Osteoblast (primary cell): ENCODE measurements at regions not wholly inside any gene's neighbourhood (a gene's known extent, or its start where the extent isn't known, plus 50 kb on each side); places are given as distances from the start of the nearest gene placed in this dataset.

Source experiments
- DNase-seq: peaks from one replicate; pipeline ENCODE4 v3.0.0; 2011; ENCODE audit warnings: low spot score, mixed read lengths; ENCODE audit not compliant: insufficient read length; ENCODE audit errors: missing footprints
- H2AFZ ChIP-seq: 2 replicates; pipeline ENCODE4 v1.6.0; 2011; ENCODE audit warnings: mild to moderate bottlenecking, low read length
- H3K27ac ChIP-seq: 2 replicates; pipeline ENCODE4 v1.5.1; 2011; ENCODE audit warnings: mild to moderate bottlenecking, low read depth, low read length, moderate library complexity
- H3K27me3 ChIP-seq: 2 replicates; pipeline ENCODE4 v1.6.0; 2012; ENCODE audit warnings: mild to moderate bottlenecking, control low read depth, inconsistent platforms, low read length, moderate library complexity; ENCODE audit not compliant: insufficient read depth
- H3K36me3 ChIP-seq: 2 replicates; pipeline ENCODE4 v1.5.1; 2011; ENCODE audit warnings: mild to moderate bottlenecking, low read length, control low read depth, moderate library complexity; ENCODE audit not compliant: insufficient read depth
- H3K4me1 ChIP-seq: 2 replicates; pipeline ENCODE4 v1.5.1; 2011; ENCODE audit warnings: mild to moderate bottlenecking, low read length, control low read depth, moderate library complexity; ENCODE audit not compliant: insufficient read depth
- H3K4me2 ChIP-seq: 2 replicates; pipeline ENCODE4 v1.6.0; 2011; ENCODE audit warnings: mild to moderate bottlenecking, low read length; ENCODE audit not compliant: insufficient read depth
- H3K4me3 ChIP-seq: fragments of 200-600 bp; sonication (generic); 3 replicates; pipeline ENCODE4 v1.5.1; 2012; ENCODE audit warnings: mild to moderate bottlenecking, low read length, inconsistent platforms; ENCODE audit not compliant: insufficient read depth
- H3K79me2 ChIP-seq: 2 replicates; pipeline ENCODE4 v1.6.0; 2012; ENCODE audit warnings: mild to moderate bottlenecking, low read length, control low read depth, inconsistent platforms; ENCODE audit not compliant: insufficient read depth
- H3K9me3 ChIP-seq: 2 replicates; pipeline ENCODE4 v1.5.1; 2011; ENCODE audit warnings: low read depth, low read length, control low read depth
- H4K20me1 ChIP-seq: 2 replicates; pipeline ENCODE4 v1.6.0; 2012; ENCODE audit warnings: mild to moderate bottlenecking, low read length, control low read depth; ENCODE audit not compliant: insufficient read depth
- TF ChIP-seq, protein P1 (sequence below): IDR thresholded peaks from 2 replicates; pipeline ENCODE4 v1.5.1; 2011; ENCODE audit warnings: mild to moderate bottlenecking, low read depth, low read length, moderate library complexity; ENCODE audit errors: extremely low read depth

GRCh38 chr19:5214371-5214770 lies 126.2 kb downstream of the PTPRS start:
- no peaks in the 10 kb centered on the region for H4K20me1 ChIP-seq
- TF ChIP-seq, protein P1, sequence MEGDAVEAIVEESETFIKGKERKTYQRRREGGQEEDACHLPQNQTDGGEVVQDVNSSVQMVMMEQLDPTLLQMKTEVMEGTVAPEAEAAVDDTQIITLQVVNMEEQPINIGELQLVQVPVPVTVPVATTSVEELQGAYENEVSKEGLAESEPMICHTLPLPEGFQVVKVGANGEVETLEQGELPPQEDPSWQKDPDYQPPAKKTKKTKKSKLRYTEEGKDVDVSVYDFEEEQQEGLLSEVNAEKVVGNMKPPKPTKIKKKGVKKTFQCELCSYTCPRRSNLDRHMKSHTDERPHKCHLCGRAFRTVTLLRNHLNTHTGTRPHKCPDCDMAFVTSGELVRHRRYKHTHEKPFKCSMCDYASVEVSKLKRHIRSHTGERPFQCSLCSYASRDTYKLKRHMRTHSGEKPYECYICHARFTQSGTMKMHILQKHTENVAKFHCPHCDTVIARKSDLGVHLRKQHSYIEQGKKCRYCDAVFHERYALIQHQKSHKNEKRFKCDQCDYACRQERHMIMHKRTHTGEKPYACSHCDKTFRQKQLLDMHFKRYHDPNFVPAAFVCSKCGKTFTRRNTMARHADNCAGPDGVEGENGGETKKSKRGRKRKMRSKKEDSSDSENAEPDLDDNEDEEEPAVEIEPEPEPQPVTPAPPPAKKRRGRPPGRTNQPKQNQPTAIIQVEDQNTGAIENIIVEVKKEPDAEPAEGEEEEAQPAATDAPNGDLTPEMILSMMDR = no peak
- H3K36me3 ChIP-seq = peaks cover 88% of the 10 kb centered on the region
- no peak overlapping the region for H3K4me3 ChIP-seq
- no peak overlapping the region for H2AFZ ChIP-seq
- H3K27ac ChIP-seq = no peak overlapping the region
- no peaks in the 10 kb centered on the region for H3K27me3 ChIP-seq
- H3K4me2 ChIP-seq = no peak overlapping the region
- DNase-seq = peak; percentile 73
- no peaks in the 10 kb centered on the region for H3K4me1 ChIP-seq
- H3K9me3 ChIP-seq = peaks cover 4% of the 10 kb centered on the region
- H3K79me2 ChIP-seq = no peaks in the 10 kb centered on the region

DNA sequence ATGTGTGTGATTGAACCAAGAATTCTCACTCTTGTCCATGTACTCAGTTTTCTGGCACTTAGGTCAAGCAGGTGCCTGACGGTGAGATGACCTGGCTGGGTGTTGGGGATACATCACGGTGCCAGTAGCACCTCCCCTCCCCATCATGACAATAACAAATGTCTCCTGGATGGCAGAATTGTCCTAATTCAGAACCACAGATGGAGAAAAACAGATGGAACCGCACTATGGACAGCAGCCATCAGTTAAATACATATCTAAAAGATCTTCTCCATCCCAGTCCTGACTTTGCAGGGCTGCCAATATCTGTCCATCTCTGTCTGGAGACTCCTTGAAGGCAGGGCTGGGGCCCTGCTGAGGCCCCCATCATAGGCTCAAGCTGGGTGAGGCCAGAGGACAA lies 126.9 kb downstream of the PTPRS start:
- Histone ChIP-seq H3K9me3 (peaks cover 4% of the 10 kb centered on the region), H3K27ac (no peak overlapping the region), H3K79me2 (no peaks in the 10 kb centered on the region), H4K20me1 (no peaks in the 10 kb centered on the region), H3K4me3 (no peak overlapping the region), H2AFZ (no peak overlapping the region), H3K4me1 (no peaks in the 10 kb centered on the region), H3K36me3 (peaks cover 87% of the 10 kb centered on the region), H3K4me2 (no peak overlapping the region), H3K27me3 (no peaks in the 10 kb centered on the region)
- DNase-seq = peak; percentile 75
- TF ChIP-seq, protein P1 = no peak

GRCh38 chr19:5212101-5212500 lies 128.5 kb downstream of the PTPRS start:
- H3K4me1 ChIP-seq = no peaks in the 10 kb centered on the region
- peaks cover 84% of the 10 kb centered on the region for H3K36me3 ChIP-seq
- no peak overlapping the region for H3K4me3 ChIP-seq
- no peaks in the 10 kb centered on the region for H3K79me2 ChIP-seq
- H3K27ac ChIP-seq = no peak overlapping the region
- TF ChIP-seq, protein P1 = no peak
- DNase-seq = peak; percentile 52
- H4K20me1 ChIP-seq = no peaks in the 10 kb centered on the region
- peaks cover 4% of the 10 kb centered on the region for H3K9me3 ChIP-seq
- no peaks in the 10 kb centered on the region for H3K27me3 ChIP-seq
- no peak overlapping the region for H2AFZ ChIP-seq
- H3K4me2 ChIP-seq = no peak overlapping the region

GRCh38 chr19:5211217-5211822 lies 129.3 kb downstream of the PTPRS start:
- Histone ChIP-seq H3K9me3 (peaks cover 4% of the 10 kb centered on the region), H4K20me1 (no peaks in the 10 kb centered on the region), H2AFZ (no peak overlapping the region), H3K27ac (no peak overlapping the region), H3K36me3 (peaks cover 77% of the 10 kb centered on the region), H3K79me2 (no peaks in the 10 kb centered on the region), H3K4me3 (no peak overlapping the region), H3K27me3 (no peaks in the 10 kb centered on the region), H3K4me1 (no peaks in the 10 kb centered on the region), H3K4me2 (no peak overlapping the region)
- DNase-seq = peak; percentile 87
- TF ChIP-seq, protein P1 = no peak
